Activated CD4-positive, alpha-beta T cell treated with anti-CD3 and anti-CD28 coated beads for 48 hours (primary cell): ENCODE measurements at regions not wholly inside any gene's neighbourhood (a gene's known extent, or its start where the extent isn't known, plus 50 kb on each side); places are given as distances from the start of the nearest gene placed in this dataset.

Experiments used
- DNase-seq: peaks from one replicate; pipeline ENCODE4 v3.0.0-alpha.2; 2020

DNA sequence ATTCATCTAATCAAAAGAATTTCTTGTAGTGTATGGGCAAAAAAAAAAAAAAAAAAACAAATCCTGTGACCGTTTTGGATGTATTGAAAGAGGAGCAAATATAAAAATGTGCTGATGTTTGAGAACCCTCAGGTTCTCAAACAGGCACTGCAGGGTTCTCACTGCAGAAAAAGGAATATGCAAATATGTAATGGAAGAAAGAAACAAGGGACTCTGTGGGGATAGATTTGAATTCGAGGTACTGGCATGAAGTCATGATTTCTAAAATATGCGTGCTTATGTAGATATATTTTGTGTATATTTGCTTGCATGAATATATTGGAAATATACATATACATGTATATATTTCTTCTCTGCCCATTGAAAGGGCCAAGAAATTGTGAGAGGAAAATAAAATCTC lies 365.0 kb upstream of the RUNX1 start:
- DNase-seq = no peak

DNA sequence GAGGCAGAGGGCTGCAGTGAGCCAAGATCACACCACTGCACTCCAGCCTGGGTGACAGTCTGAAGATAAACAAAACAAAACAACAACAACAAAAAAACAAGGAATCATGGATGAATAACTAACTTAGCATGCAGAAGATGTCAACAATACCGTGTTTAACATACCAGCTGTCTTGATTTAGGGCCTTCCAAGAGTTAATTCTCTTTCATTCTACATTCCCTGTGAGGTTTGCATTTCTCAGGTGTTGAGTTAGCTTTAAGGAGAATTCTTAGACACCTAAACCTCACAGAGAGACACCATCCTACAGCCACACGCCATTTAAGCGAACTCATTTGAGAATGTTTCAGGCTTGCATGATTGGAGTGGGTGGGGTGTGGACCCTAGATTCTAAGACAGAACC lies 363.1 kb upstream of the RUNX1 start:
- DNase-seq = no peak

DNA sequence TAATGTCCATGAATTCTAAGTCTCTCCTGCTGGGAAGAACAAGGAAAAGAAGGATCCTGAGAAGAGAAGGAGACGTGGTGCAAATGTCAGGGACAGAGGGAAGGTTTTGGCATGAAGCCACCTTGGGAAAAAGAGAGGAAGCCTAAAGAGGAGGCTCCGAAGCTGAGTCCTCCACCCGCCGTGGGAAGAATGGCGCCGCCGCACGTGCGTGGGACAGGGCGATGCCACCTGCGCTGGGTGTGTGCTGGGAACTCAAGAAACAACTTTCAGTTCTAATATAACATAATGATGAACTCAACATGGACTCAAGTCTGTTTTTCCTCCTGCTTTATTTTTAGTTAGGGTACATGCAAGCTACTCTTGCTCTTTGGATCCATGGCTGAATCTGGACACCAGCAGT lies 362.3 kb upstream of the RUNX1 start:
- DNase-seq = no peak

DNA sequence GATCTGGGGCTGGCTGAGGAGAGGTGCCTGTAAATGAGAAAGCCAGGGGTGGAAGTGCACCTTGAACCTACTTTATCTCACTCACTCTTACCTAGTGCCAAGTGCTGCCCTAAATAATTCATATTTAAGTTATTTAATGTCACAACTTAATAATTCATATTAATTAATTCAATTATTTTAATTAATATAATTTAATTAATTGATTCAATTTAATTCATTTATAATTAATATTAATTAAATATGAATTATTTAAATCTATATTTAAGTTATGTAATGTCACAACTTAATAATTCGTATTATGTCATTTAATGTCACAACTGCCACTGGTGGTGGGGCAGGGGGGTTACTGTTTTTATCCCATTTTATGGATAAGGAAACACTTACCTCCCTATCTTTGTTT lies 361.6 kb upstream of the RUNX1 start:
- DNase-seq = no peak

DNA sequence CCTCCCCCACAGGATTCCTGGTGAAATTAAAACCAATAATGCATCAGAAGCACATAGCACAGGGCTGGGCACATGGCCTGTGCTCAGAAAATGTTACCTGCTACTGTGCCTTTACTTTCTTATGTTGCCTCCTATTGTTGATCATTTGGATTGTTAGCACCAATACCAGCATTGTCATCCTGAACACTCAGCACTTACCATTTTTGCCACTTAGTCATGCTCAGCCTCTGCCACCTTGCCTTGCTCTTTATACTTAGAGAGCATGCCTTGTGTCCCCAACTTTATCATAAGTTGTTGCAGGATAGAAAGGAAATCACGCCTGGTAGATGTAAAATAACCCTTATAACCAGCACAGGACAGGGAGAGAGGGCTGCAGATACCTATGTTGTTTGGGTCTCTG lies 361.0 kb upstream of the RUNX1 start:
- DNase-seq = no peak

DNA sequence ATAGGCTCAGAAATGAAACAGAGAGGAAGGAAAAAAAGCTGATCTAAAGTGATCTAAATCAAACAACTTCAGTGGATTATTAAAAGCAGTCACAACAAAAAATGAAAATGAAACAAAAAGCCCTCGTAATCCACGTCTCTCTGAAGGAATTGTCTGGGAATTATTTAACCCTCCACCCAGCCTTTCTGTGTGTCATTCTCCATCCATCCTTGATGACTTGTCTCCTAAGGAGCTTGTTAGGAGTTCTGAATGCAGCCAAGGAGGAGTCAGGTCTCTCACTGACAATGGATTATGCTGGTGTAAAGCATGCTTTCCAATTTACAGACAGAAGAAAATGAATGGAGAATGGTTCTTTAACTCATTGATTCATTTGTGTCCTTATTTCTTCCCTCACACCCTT lies 359.3 kb upstream of the RUNX1 start:
- DNase-seq = no peak

DNA sequence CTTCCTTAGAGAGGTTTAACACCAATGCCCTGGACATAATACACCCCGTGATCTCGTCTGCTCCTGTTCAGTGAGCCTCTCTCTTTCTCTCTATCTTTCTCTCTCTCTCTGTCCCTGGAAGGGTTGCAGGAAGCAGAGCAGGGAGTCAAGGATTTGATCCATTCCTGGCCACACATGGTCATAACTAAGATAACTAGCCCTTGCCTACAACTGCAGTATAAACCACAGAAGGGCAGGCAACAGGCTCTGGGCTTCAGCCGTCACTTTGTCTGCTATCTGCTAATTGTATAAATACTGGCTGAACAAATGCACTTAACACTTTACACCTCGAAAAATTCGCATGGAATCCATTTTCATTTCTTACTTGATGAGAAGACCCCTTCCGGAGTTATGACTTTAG lies 357.5 kb upstream of the RUNX1 start:
- no peak for DNase-seq

DNA sequence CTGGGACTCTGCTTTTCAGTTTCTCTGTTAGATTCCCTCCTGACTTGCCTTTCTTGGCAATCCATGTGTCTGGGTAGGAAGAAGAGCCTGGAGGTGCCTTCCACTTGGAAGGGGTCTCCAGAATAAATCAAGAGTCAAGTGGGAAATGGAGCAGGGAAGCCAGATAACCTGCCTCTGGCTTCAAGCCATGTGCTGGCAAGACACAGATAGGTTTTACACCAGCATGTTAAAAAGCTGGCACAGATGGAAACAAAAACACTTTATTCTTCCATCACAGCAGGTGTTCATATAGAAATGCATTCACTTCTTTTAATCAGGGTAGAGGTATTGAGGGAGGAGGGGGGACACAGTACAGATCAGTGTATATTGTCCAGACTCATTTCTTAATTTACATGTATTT lies 356.9 kb upstream of the RUNX1 start:
- no peak for DNase-seq

DNA sequence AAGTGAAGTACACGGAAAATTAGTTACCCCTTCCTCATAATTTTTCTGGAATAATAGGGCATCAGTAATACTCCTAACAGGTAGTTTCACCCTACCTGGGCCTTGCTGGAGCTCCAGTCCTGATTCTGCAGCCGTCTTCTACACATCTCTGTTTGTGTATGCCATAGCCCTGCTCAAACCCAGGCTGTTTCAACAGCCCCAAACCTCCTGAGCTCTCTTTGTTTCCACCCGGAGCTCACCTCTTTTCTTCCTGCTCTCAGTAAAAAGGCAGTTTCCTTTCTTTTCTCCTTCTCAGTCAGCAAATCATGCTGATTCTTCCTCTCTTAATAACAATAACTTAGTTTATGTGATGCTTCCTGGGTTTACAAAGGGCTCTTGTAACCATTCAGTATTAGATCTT lies 355.1 kb upstream of the RUNX1 start:
- no peak for DNase-seq

DNA sequence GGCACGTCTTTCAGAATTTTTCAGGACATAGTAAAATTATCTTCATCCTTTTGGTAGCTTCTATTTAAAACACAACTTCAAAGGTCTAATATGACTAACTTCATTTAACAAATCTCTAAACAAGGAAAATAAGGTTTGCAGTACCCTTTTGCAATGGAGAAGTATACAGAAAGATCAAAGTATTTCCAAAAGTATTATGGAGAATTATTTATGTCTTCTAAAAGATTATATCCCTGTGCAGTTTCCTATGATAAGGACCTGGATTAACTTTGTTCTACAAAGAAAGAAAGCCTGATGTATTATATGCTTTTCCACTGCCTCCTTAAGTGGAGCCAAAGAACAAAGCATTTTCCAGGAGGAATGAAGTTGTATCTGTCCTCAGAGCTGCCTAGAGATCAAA lies 353.0 kb upstream of the RUNX1 start:
- no peak for DNase-seq

DNA sequence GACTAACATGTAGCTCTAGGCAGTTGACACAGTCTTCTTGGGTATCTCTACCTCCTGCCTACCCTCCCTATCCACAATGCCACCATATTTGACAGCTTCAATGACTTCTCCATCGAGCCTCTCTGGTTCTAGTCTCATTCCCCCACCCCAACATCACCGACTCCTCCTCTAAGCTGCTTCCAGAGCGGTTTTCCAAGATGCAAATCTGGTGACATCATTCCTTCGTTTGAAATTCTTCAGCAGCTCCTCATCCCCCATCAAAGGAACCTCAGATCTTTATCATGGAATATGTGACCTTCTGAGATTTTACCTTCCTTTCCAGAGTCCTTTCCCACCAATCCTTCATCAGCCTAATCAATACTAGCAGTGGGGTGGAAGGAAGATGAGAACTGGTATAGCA lies 352.4 kb upstream of the RUNX1 start:
- no peak for DNase-seq

DNA sequence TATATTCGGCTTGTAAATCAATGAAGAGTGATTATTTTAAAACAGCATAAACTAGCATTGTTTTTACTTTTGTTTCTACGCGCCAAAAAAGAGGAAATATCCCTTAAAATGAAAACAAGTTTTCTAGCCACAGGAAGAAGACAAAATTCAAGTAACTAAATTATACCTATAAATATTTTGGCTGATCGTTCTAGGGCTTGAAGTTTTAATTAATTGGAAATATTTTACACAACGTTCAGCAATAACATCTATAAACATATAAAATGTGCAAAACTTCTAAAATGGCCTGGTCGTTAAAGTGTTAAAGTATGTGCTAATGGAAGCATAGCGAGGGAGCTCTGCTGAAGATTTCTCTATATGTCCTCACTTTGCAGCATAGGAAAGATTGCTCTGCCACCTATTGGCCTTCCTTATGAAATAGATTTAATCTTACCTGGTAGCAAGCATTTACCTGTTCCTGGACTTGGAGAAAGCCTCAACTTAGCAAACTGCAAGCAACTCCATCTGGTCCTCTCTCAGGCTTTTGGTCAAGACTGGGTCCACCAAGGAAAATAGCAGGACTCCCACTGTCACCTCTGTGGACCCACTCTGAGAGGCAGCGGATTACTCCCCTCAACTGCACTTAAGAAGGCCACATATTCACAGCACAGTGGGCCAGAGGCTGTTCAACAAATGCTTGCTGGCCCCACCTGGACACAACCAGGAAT lies 351.3 kb upstream of the RUNX1 start:
- peak; percentile 29 for DNase-seq

DNA sequence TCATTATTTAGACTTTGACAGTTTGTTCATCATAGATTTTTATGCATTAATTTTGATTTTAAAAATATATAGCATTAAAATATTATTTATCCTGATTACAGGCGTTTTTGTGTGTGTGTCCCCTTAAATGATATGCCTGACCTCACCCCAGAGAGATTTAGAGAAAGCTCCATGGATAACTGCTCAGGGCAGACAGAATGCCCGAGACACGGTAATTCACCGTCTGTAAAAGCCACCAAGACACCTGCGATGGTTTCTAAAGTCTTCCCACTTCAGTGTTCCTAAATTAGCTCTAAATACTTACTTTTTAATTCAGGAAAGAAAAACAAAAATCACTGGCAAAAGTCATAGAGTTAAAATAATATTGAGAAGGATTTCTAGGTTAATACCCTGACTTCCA lies 350.6 kb upstream of the RUNX1 start:
- no peak for DNase-seq

DNA sequence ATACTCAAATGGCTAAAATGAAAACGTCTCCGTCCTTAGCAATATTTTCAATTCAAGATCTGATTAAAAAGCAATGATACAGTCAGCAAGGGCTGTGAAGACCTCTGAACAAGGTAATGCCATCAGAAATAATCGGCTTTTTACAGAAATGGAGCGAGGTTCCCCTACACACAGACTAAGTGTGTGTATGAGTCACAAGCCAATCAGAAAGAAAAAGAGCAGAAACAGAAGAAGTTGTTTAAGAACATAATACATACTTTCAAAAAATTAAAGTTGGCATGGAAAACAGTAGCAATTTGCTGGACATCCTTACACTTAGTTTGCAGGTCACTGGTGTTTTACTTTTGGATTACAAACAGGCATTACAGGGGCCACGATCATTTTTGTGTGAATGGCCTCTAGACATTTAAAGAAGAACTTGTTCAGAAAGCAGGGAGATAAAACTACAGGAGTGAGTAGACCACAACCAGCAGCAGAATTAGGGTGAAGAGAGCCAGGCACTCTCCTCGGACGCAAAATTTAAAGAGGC lies 350.0 kb upstream of the RUNX1 start:
- no peak for DNase-seq

DNA sequence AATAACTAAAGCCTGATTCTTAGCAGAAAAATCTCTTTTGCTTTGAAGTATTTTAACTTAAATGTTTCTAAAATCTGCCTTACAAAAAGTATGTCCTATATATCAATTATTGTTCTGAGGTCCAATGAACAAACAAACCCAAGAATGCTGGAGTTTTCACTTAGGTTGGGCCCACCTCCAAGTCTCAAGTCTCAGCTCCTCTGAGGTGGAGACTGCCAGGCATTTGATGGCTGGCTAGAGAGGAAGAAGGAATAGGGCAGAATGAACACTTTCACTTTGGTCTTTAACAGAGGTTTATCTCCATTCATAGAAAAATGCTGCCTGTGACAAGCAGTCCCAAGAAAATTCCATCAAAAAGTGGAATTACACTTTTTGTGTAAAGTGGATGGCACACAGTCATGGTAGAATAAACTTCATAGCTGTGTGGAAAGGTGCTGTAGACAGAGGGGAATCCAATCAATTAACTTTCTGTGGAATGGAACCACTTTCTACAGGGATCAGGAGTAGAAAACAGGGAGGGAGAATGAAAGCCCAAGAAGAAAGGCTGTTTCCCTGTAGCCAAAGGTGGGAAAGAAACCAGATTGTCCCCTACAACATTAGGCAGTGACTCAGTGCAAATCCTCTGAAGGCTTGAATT lies 349.4 kb upstream of the RUNX1 start:
- no peak for DNase-seq

DNA sequence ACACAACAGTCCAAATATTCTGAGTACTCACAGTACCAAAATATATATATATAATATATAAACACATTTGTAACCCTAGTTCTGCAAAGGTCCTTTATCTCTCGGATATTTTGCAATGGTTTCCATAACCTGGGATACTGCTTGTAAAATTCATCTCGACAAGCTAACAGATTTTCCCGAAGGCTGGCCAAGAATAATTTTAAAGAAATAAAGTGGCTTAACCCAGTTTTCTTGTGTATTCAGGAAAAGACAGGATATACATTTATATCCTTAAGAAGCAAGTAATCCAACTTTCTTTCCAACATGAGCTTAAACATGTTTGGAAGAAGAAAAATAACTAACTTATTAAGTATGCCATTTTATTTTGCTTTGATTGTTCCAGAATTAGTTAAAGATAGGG lies 348.7 kb upstream of the RUNX1 start:
- no peak for DNase-seq

DNA sequence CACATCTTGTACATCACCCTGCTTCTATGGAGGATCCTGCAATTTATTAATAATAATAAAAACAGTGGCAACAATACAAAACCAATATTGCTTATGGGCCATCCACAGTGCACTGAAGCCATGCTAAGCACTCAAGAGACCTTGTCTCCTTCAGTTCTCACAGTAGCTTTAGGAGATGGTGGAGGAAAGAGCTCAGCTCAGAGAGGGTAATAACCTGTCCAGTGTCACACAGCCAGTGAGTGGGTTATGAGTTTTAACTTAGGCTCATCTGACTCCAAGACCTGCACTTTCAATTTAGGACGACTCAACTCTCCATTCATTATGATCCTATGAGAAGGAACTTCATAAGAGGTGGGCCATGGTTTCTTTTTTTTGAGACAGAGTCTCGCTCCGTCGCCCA lies 347.6 kb upstream of the RUNX1 start:
- DNase-seq = no peak

DNA sequence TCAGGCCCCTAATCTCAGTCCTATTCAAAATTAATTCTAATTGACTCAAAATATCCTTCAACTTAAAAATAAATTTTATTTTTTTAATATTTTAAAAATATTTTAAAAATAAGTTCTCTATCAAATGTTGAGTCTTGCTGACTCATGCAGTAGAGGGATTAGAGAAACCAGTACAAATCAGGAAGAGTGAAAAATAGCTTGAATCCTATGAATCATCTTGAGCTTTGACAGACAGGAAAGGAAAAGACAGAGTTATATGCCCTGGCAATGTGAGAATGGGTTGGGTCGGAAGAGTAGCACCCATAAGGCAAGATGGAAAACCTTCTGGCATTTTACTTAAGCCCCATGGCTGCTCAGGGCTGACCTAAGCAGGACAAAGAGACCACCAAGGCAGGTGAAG lies 346.6 kb upstream of the RUNX1 start:
- DNase-seq = no peak

DNA sequence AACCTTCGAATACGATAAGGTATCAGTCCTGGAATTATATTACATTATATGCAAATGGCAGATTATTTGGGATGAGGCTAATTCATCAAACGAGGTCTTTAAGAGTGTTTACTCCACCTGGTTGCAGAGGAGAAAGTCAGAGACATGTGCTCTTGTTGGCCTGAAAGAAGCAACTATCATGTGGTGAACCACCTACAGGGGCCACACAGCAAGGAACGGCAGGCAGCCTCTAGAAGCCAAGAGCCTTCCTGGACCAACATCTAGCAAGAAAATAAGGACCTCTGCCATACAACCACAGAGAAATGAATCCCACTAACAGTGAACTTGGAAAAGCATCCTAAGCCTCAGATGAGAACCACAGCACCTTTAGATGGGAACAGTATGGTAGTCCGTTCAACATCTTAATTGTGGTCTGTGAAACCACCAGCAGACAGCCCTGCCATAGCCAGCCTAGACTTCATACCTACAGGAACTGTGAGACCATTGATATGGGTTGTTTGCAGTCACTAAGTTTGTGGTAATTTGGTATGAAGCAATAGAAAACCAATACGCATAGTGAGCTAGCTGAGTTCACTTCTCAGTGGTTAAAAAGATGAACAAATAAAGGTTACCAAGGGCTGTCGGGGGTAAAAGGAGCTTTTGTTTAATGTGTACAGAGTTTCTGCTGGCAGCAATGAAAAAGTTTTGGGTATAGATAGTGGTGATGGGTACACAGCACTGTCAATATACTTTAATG lies 345.7 kb upstream of the RUNX1 start:
- DNase-seq = no peak

DNA sequence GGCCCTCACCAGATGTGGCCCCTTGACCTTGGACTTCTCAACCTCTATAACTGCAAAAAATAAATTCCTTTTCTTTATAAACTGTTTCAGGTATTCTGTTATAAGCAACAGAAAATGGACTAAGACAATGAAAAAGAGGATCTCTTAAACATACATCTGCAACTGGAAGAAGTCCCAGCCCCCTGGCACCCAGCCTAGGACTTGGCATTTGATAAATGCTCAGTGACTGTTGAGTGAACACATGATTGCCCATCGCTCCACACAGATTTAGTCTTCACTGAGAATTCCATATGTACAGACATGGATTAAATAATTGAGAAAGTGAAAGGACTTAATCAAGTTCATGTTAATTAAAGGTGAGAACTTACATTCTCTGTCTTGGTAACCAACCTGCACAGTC lies 344.9 kb upstream of the RUNX1 start:
- DNase-seq = no peak

DNA sequence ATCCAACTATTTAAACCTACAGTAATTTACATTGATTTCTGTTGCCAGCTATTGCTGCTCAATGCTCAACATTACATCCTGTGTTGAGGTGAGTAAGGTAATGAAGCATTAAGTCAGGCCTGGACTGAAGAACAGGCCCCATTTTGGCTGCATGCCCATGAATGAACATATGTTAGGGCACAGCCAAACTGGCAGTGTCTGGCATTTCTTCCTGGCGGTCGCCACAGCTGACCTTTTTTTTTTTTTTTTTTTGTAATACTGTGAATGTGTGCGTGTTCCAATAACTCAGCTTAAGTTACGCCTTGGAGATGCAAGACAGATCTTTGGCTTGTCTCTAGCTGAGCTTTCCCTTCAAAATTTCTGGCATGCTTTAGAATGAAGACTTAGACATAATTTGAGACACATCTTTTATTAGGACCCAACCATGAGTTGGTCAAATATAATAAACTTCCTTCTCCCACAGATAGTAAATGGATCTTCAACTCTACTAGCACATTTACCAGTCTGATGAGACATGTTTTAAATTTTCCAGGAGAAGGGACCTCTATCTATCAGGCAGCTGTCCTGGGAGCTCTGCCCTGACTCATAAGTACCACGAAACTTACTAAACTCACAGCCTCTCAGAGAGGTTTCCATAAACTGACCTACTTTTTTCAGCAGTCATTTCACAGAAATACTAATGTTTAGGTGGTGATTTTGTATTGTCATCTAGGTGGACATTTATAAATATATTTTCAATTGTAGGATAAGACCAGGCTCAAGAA lies 341.1 kb upstream of the RUNX1 start:
- DNase-seq = no peak

DNA sequence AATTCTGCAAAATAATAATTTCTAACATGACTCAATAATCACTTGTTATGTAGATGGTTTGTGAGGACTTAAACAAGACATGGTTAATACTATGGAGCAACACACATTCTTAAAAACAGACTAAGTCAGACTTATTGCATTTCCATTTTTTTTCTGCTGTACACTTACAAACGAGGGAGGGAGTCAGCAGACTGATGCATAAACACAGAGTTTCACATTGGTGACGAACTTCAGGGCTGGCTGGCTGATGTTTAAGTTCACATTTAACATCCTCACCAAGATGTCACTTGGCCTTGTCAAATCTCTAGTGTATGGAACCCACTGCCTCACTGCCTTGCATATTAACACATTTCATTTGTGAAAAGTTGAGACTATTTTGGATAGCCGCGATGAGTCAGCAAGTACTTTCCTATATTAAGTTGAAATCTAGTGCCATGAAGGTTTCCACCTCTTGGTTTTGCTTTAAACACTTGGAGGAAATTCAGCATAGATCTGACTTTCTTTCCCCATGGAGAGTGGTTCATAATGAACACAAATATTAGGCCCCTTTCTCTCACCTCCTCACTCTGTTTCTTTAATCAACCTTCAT lies 337.5 kb upstream of the RUNX1 start:
- DNase-seq = no peak

DNA sequence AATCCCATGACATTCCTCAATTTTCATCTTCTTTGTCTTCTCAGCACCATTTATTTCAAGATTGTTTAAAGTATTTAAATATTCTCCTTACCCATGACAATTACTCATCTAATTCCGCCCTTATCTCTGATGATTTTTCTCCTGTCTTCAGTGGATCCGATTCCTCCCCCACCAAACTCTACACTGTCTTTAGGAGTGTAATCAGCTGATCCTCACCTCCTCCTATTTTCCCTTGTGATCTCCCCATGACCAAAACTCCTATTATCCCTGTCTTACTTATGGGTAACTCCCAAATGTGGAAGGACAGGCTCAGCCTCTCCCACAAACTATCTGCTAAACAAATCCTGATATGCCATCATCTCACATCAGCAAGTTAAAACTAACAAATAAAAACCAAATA lies 335.3 kb upstream of the RUNX1 start:
- DNase-seq = no peak
